NCI-H748 treated with DMSO at 0.1 percent for 48 hours (cell line): ENCODE measurements at regions not wholly inside any gene's neighbourhood (a gene's known extent, or its start where the extent isn't known, plus 50 kb on each side); places are given as distances from the start of the nearest gene placed in this dataset.
"Not testable (repeated sequence)": the region's sequence is repeated elsewhere in the genome, so short reads cannot be mapped to it uniquely, and the experiment has no call there.

Experiments
- DNase-seq: peaks from one replicate; lab custom pipeline; 2025; lab: John Stamatoyannopoulos, UW

DNA sequence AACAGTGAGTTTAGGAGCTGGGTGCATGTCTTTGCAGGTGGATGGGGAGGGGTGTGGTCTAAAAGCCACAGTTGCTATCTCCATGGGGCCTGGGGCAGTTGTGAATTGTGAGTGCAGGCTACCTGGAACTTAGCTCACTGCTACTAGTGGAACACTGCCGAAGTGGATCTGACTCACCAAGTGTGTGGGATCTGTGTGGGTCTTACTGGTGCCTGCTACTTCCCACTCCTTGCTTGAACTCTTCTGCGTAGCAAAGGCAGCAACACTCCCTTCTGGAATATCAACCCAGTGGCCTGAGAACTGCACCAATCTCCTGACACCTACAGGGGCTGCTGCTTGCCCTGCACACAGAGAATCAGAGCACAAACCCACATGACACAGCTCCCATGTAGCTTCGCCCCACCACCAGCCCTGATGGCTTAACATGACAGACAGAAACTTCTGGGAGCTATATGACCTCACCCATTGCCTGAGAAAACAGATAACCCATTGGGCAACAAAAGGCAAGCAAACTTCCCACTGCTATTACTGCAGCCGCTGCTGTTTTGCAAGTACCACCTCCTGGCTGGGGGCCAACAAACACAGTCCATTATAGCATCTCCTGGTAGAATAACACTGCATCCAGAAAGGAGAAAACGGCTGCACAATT lies 455.1 kb upstream of the DDX18 start:
- DNase-seq: peak; percentile 42

DNA sequence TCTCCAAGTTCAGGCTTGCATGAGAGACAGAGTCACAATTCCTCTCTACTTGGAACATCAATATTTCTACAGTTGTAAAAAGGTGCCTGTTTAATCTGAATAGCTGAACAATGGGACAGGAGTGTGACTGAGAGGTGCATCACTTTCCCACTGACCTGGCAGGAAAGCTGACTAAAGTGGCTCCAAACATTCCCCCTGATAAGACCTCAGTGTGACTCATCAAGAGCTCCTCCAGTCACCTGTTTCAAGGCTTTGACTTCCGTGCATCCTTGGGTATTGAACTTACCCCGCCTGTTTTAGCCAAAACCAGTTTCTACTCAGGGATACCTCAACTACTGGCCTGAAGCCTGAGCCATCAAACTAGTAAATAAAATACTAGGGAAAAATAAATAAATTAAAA lies 453.9 kb upstream of the DDX18 start:
- DNase-seq: no peak

DNA sequence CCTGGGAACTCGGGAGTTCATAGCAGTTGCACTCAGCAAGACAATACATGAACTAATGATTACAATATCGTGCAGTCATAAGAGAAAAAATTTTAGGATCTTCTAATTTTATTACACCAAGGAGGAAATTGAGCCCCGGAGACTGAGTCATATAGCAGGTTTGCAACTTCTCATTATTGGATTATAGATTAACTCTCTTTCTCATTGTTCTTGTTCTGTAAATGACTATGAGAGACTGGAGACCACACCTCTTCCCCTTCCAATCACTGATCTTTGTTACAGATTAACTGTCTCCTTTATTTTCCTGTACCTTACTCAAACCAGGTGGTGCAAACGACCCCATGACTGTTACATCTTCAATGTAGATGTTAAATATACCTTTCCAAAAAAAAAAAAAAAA lies 435.8 kb upstream of the DDX18 start:
- no peak for DNase-seq

DNA sequence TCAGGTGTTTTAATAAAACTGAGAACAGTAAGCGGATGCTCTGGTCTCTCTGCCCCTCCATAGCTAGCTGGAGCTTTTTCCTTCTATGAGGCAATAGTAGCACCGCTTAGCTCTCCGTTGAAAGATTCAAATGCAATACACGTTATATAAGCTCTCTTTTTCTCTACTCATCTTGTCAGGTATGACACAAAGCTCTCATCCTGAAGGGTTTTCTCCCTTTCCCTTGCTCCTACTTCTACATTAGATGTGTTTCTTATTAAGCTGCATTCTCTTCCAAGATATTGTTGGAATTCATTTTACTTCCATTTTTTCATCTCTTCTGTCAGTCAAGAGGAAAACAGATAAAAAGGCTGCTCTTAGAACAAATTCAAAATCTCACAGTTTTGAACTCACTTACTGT lies 434.6 kb upstream of the DDX18 start:
- DNase-seq: no peak

DNA sequence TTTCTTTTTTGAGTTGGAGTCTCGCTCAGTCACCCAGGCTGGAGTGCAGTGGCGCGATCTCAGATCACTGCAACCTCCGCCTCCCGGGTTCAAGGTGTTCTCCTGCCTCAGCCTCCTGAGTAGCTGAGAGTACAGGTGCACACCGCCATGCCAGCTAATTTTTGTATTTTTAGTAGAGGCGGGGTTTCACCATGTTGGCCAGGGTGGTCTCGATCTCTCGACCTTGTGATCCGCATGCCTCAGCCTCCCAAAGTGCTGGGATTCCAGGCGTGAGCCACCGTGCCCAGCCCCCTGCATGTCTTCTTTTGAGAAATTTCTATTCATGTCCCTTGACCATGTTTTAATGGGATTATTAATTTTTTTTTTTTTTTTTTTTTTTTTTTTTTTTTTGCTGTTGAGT lies 430.5 kb upstream of the DDX18 start:
- not testable (repeated sequence) for DNase-seq

DNA sequence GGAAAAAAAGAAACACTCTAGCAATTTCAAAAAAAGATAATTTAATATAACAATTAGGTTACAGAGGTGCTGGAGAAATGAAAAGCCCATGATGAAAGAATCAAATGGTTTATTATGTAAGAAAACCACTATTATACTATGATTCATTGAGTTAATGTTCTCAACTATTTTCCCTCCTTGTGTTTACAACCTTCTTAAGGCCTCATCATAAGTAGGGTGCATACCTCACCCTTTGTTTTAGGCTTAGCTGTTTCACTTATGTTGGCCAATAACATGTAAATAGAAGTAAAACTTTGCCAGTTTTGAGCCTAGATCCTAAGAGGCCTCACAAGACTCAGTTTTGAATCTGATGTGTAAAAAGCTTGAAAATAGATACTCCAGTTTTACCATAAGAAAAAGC lies 418.3 kb upstream of the DDX18 start:
- DNase-seq: no peak

DNA sequence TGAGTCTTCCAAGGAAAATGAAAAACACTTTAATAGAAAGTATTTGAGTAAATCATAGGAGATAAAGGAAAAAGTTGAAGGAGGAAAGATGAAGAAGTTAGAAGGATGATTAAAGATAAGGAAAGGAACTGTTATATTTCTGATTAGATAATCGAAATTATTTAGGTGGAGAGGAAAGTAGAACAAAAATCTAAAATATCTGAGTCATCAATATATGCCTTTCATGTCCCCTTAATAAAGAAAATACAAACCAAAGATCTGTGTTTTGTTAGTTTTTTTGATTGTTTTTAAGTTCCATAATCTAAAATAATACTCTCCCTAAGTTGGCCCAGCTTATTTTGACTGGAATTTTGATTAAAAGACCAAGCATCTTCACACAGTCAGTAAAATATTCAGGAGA lies 412.9 kb upstream of the DDX18 start:
- no peak for DNase-seq

DNA sequence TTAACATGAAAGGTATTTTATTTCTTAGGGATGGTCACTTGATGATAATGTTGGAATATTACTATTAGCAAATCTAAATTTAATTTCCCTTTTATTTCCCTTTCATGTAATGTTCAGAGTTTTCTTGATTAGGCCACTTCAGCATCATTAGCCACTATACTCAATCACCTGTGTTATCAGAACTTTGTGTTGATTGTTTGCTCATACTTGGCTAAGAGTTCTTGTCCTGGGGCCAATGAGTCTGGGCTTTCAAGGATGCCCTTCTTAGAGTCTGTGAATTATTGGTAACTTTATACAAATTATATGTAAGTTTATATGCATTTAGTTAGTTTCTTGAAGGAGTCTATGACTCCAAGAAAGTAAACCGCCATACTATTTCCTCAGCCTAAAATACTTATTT lies 408.0 kb upstream of the DDX18 start:
- no peak for DNase-seq

DNA sequence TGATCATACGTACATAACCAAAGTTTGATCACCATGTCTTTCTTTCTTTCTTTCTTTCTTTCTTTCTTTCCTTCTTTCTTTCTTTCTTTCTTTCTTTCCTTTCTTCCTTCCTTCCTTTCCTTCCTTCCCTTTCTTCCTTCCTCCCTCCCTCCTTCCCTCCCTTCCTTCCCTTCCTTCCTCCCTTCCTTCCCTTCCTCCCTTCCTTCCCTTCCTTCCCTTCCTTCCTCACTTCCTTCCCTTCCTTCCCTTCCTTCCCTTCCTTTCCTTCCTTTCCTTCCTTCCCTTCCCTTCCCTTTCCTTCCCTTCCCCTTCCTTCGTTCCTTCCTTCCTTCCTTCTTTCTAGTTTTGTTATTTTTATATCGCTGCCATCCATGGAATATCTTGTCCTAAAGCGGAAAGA lies 406.7 kb upstream of the DDX18 start:
- no peak for DNase-seq

DNA sequence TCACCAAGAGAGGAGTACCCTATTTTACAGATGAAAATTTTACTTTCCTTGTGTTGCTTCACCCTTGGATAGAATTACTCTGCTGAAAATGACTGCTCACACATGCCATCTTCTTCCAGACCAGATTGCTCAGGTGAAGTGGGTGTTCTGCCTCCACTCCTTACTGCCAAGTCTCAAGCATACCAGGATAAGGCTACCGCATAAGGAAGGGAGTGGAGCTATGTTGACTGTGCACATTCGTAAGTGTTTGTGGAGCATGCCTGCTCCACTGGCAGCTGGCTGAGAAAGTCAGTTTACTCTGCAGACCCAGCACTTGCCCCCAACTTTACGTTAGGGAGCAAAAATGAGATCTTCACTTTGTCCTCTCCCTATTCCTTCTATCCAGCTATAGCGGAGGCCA lies 405.0 kb upstream of the DDX18 start:
- no peak for DNase-seq

DNA sequence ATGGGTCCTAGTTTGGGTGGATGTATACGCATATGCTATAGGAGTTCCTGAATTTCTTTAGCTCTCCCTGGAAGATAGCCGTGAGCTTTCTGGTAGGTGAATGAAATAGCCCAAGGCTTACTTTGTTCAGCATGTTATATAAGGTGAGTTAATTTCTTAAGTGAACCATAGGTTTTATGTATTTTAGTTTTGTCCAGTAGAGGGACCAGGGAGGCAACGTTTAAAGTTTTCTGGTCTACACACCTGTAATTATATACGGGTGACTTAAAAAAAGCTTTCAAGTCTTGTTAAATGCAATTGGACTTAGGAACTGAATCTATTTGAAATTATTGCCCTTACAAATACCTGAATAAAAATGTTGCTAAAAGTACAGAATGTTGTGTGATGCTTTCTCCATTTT lies 402.5 kb upstream of the DDX18 start:
- no peak for DNase-seq

DNA sequence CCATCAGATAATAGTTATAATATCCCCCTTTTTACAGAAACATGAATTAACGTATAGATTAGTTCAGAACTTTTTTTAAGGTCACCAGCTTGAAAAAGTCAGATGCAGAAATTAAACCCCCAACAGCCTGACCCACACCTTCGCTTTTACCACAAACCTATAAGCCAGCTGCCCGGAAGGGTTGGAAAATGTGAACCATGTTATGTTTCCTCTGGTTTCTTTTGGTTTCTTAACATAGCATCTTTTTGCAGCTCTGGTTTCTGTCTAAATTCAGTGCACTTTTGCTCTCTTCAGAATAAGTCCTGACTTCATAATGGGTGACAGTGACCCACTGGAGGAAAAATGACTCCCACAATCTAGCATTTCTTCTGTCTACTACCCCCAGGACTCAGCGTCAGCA lies 381.7 kb upstream of the DDX18 start:
- DNase-seq: no peak

DNA sequence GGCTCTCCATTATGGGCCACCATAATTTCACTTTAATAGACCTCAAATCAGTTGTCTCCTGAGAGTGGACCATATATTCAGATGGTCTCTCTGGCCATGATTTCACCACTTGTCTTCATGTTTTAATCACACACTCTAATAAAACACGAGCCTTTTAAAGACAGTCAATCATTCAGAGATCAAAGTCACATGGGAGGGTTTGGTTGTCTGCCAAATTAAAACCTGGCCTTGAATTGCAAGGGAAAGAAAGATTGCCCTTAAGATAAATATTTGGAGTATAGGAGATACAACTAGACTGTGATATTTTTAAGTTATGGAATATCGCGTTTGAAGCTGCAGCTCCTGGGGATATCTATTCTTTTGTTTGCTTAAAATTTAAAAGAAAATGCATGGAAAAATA lies 377.8 kb upstream of the DDX18 start:
- DNase-seq: no peak

DNA sequence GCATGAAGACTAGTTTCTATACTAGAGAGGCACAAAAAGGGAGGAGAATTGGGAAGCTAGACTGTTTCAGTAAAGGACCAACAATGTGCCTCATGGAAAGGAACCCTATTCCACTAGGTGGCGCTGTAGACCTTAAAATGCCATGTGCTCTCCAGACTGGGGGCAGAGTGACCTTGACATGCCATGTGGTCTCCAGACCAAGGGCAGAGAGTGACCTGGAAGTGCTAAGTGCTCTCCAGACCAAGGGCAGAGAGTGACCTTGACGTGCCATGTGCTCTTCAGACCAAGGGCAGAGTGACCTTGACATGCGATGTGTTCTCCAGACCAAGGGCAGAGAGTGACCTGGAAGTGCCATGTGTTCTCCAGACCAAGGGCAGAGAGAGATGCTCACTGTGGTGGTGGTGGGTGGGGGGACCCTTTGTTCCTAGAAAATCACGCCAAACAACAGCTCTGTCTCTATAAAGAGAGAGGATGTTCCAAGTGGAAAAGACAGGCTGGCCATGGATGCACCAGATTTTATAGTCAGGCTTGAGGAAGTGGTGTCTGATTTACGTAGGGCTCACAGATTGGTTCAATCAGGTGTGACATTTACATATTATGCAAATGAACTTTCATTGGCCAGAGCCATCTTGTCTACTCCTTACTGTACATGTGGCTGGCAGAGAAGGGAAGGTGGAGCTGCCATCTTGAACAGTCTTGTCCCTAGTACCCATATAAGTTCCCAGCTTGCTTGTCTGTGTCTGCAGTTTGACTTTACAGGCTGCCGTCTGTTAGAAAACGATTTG lies 344.0 kb upstream of the DDX18 start:
- peak; percentile 39 for DNase-seq

DNA sequence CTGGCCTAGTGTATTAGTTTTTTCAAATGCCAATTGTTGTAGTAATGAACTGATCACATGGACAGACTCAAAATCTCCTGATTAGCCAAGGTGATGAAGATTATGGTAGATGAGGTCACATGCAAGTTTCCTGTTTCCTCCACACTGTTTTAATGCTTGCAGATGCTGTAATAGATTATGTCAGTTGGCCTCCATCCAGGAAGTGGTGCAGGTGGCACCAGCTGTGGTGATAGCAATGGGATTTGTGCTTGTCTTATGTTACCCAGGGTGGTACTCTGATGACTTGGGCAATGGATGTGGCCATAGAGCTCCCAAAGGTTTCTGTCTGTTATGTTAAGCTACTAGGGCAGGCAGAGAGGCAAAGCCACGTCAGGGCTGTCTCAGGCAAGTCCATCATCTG lies 332.9 kb upstream of the DDX18 start:
- no peak for DNase-seq

DNA sequence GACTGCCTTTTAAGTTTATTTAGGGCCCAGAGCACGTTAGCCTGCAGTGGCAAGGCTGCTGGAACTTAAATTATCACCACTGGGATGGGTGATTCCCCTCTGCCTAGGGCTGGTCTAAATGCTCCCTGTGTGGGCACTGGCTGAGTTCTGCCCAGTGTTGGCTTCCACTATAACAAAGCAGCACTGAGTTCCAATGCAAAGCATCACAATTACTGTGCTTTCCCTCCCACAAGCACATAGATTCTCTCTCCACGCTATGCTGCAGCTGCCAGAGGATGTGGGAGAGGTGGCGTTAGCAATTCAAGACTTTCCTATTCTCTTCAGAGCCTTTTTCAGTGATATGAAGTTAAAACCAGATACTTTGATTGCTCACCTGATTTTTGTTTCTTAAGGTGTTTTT lies 328.9 kb upstream of the DDX18 start:
- DNase-seq: no peak

DNA sequence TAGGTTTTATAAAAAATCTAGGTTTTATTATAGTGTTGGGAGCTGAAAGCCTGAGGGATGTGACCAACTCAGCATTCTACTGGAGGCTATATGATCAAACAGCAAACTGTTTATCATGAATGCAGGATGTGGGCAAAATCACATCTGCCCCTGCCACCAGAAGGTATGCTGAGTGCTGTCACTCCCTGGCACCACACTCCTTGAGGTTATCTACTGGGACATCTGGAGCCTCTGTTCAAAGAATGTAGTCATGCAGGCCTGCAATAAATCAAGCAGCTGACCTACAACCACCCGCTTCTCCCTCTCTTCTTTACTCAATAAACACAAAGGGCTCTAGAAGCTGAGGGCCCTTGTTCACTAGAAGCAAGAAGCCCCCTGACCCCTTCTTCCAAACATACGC lies 328.4 kb upstream of the DDX18 start:
- DNase-seq: no peak

DNA sequence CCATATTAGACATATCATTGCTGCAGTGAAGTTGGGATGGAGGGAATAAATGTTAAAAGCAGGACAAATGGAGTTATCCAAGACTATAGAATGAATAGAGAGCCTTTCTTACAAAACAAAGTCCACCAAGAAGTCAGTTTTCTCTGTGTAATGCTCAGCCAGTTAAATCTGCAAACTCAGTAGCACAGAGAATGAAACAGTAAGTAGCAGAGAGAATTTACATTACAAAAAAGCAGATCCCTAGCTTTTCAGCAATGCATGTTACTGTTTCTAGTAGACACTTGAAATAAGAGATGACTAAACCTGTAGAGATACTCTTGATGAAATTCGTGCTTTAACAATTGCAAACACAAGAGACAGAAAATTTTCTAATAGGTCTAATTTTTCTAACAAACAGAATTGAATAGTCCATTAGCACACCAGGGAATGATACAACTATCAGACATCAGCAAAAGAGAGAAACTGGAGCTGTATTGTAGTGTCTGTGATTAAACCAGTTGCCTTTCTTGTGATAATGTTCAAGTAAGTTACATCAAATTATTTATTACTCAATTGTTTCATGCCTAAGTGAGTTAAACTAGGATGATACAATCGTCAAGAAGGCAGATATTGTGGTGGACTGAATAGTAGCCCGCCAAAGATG lies 322.2 kb upstream of the DDX18 start:
- DNase-seq: no peak

DNA sequence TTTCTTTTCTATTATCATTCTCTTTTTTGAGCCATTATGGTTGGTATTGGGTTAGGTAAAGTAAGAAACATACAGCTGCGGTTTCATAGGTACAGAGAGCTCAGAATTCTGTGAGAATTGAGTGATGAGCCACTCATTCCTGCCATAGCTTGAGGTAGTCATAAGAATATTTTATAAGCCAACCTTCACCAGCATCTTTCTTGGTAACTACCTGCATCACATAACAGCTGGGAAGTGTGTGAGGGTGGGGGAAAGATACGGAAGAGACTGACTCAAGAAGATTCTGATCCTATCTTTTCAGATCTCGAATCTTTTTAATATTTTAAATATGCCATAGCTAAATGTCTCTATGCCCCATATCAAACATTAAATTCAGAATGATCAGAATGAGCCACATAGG lies 313.8 kb upstream of the DDX18 start:
- no peak for DNase-seq

DNA sequence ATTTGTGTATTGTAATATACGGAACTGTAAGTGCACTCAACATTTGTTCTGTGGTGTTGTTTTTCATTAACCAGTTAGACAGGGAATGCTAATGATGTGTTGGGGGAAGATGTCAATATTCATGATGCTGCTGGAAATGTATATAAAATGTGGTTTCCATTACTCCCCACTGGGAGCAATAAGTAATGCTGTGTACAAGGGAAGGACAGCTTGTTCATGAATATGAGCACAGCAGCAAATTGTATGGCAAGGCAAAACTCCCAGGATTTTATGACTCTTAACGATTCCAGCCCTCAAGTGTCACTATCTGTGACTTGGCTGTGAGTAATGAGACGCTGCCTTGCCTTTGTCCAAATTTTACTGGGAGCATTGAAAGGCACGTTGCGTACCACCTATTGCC lies 312.4 kb upstream of the DDX18 start:
- DNase-seq: no peak

DNA sequence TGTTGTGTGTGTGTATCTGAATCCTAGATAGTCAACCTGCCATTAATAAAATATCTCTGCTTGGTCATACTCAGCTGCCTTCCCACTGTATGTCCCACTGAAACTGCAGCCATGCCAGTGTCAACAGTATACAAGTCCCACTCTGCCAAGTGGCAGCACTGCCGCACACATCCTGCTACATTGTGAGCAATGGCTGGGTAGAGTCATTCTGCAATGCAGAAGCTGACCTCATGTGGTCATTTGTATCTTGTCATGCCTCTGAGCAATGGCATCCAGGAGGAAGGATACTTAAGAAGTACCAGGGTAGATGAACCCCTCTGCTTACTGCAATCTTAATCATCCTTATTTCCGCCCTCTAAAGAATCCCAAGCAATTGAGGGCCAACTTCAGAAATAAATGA lies 302.2 kb upstream of the DDX18 start:
- DNase-seq: no peak

DNA sequence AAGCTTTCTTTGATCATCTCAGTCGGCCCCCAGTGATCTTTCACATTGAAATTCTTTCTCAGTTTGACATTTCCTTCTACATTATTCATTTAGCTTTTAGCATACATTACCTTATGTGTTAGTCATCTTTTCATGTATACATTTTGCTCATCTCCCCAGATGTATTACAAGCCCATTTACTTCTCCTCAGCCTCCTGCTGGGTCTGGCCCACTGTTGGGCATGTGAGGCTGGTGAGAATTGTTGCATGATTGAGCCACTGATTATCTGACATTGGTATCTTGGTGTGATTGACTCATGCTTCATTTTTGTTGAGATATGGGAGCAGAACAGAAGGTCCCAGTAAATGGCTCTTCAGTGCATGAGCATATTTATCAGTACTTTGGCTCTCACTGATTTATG lies 300.1 kb upstream of the DDX18 start:
- no peak for DNase-seq

DNA sequence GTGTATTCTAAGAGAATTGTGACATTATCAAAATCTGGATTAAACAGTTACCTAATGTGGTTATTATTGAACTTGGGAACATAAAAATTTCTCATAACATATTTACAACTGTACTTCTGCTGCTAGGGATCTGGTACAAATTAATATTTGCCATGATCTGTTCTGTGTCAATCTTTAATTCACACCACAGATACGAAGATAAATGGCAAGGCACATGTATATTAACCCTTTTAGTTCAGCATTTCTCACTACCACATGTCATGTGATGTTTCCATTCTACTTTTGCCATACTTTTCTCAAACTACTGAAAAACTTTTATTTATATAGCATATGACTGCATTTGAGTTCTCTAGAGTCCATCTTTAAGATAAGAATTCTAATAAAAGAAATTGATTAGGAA lies 295.3 kb upstream of the DDX18 start:
- DNase-seq: no peak

DNA sequence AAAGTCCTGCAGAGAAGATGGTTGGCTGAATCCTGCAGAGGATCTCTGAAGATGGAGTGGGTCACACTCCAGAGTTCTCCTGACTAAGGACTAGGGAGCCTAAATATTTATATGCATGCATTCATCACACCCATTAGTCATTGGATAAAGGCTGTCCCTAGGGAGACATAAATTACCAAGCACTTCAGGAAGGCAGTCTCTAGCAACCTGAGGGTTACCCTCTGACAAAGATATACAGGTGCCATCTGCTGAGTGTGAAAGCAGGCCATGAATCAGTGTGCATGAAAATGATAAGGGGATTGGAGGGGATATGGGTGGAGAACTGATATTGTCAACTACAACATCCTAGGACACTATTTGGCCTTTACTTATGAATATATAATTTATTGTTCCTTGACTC lies 294.8 kb upstream of the DDX18 start:
- DNase-seq: no peak
